GM12878 (cell line): ENCODE measurements at regions not wholly inside any gene's neighbourhood (a gene's known extent, or its start where the extent isn't known, plus 50 kb on each side); places are given as distances from the start of the nearest gene placed in this dataset.
"Not testable (repeated sequence)": the region's sequence is repeated elsewhere in the genome, so short reads cannot be mapped to it uniquely, and the experiment has no call there.

Experiments
- ATAC-seq: fragments of 200-7000 bp; cut with Tn5 transposase; 3 replicates; pipeline ENCODE4 v1.9.1; 2020; ENCODE audit warnings: mild to moderate bottlenecking, moderate library complexity
- BruUV-seq: library from RNA; stranded (reverse); fragments of 400-500 nt; replicated peaks from 2 replicates; lab custom pipeline; 2021; lab: Mats Ljungman, UMichigan
- CTCF ChIA-PET: fragments of 300-600 bp; sonication (Branson Sonifier 250); formaldehyde crosslinking; extraction: SDS; loops from one replicate; lab custom pipeline; 2021; ENCODE audit warnings: inconsistent platforms; lab: Yijun Ruan, JAX
- POLR2A ChIA-PET: fragments of 350-600 bp; formaldehyde crosslinking; extraction: SDS; loops from one replicate; lab custom pipeline; 2021; ENCODE audit warnings: inconsistent platforms; lab: Charles Lee
- RAD21 ChIA-PET: fragments of 300-600 bp; sonication (Branson Sonifier 250); formaldehyde crosslinking; loops from one replicate; lab custom pipeline; 2023; ENCODE audit warnings: antibody characterized with exemption; ENCODE audit not compliant: unreplicated experiment; lab: Charles Lee
- SMC1A ChIA-PET: fragments of 300-600 bp; sonication (Branson Sonifier 250); formaldehyde crosslinking; loops from one replicate; lab custom pipeline; 2023; ENCODE audit not compliant: unreplicated experiment, uncharacterized antibody; lab: Charles Lee
- DNase-seq: peaks from one replicate; pipeline ENCODE4 v3.0.0-alpha.2; 2011; ENCODE audit warnings: low read depth, low spot score
- FAIRE-seq: peaks from 3 replicates; lab custom pipeline; 2011; peaks lifted over from hg19 to GRCh38; lab: Jason Lieb, UNC
- H2AFZ ChIP-seq: 2 replicates; pipeline ENCODE4 v1.6.0; 2011; ENCODE audit warnings: low read depth, low read length, control low read depth; ENCODE audit not compliant: control insufficient read depth
- H3K27ac ChIP-seq: 2 replicates; pipeline ENCODE4 v1.5.1; 2011; ENCODE audit warnings: control low read depth; ENCODE audit not compliant: control insufficient read depth, insufficient read depth
- H3K27me3 ChIP-seq, 2 experiments: replicated peaks in 1 of 2; 2 replicates each; pipeline versions ENCODE4 v1.6.0 to v1.6.1; 2011; ENCODE audit warnings: low read length in 1 of 2; ENCODE audit not compliant: control insufficient read depth in 2 of 2, insufficient read depth in 2 of 2
- H3K36me3 ChIP-seq, 2 experiments: 2 replicates each; pipeline ENCODE4 v1.5.1; 2011; ENCODE audit warnings: low read length in 1 of 2; ENCODE audit not compliant: control insufficient read depth in 2 of 2, insufficient read depth in 2 of 2
- H3K4me1 ChIP-seq: 2 replicates; pipeline ENCODE4 v1.6.1; 2011; ENCODE audit warnings: mild to moderate bottlenecking, low read length, moderate library complexity, mixed read lengths; ENCODE audit not compliant: control insufficient read depth, insufficient read depth
- H3K4me2 ChIP-seq: 2 replicates; pipeline ENCODE4 v1.6.0; 2011; ENCODE audit warnings: control low read depth; ENCODE audit not compliant: control insufficient read depth, insufficient read depth
- H3K4me3 ChIP-seq: fragments of 200-600 bp; sonication (generic); 2 replicates; pipeline ENCODE4 v1.5.1; 2016
- H3K79me2 ChIP-seq: 2 replicates; pipeline ENCODE4 v1.6.0; 2011; ENCODE audit warnings: low read length; ENCODE audit not compliant: control insufficient read depth, insufficient read depth
- H3K9ac ChIP-seq: 2 replicates; pipeline ENCODE4 v1.8.0; 2011; ENCODE audit warnings: low read length, control low read depth, mixed read lengths; ENCODE audit not compliant: control insufficient read depth, insufficient read depth
- H3K9me3 ChIP-seq: replicated peaks from 3 replicates; pipeline ENCODE4 v1.5.1; 2011; ENCODE audit warnings: mild to moderate bottlenecking, low read length; ENCODE audit not compliant: control insufficient read depth, insufficient read depth
- H4K20me1 ChIP-seq: 2 replicates; pipeline ENCODE4 v1.6.0; 2011; ENCODE audit not compliant: control insufficient read depth, insufficient read depth
- BCL11A ChIP-seq: IDR thresholded peaks from 2 replicates; pipeline ENCODE4 v1.6.1; 2011; ENCODE audit warnings: low read depth, low read length
- CBX3 ChIP-seq: fragments of 200-600 bp; sonication (generic); IDR thresholded peaks from 2 replicates; pipeline ENCODE4 v1.6.1; 2016; ENCODE audit warnings: low read depth, borderline replicate concordance
- FOS ChIP-seq: IDR thresholded peaks from 3 replicates; pipeline ENCODE4 v1.6.1; 2011; ENCODE audit warnings: borderline replicate concordance; ENCODE audit not compliant: insufficient read length; ENCODE audit errors: extremely low read depth
- MTA2 ChIP-seq: fragments of 450-650 bp; IDR thresholded peaks from 2 replicates; pipeline ENCODE4 v1.6.1; 2016; ENCODE audit warnings: low read depth, mild to moderate bottlenecking, moderate library complexity
- SUPT20H ChIP-seq: IDR thresholded peaks from 2 replicates; pipeline ENCODE4 v1.6.1; 2011; ENCODE audit warnings: low read depth, mild to moderate bottlenecking, low read length, moderate library complexity, borderline replicate concordance; ENCODE audit not compliant: control insufficient read depth
- TCF3 ChIP-seq: IDR thresholded peaks from 2 replicates; pipeline ENCODE4 v1.6.1; 2012; ENCODE audit warnings: low read depth, mild to moderate bottlenecking, low read length, borderline replicate concordance; ENCODE audit not compliant: insufficient read depth
- ZBTB40 ChIP-seq: fragments of 450-650 bp; IDR thresholded peaks from 2 replicates; pipeline ENCODE4 v1.6.1; 2016; ENCODE audit warnings: mild to moderate bottlenecking, moderate library complexity, borderline replicate concordance
- WGBS: methylation state at CpG from one replicate; pipeline ENCODE4 v1.1.6; 2016; ENCODE audit warnings: low lambda C conversion rate; ENCODE audit not compliant: insufficient replicate concordance, insufficient coverage; ENCODE audit errors: missing lambda C conversion rate; 5-methylcytosine and 5-hydroxymethylcytosine counted together
- in situ Hi-C: fragments of 300-500 bp; cut with MboI; formaldehyde crosslinking; loops from 9 replicates; pipeline ENCODE4 v1.14.3; 2018; ENCODE audit warnings: mixed read lengths
- intact Hi-C: fragments of 100-400 bp; cut with micrococcal nuclease; formaldehyde crosslinking; loops from one replicate; pipeline ENCODE4 v1.14.2; 2022; ENCODE audit not compliant: unreplicated experiment

DNA sequence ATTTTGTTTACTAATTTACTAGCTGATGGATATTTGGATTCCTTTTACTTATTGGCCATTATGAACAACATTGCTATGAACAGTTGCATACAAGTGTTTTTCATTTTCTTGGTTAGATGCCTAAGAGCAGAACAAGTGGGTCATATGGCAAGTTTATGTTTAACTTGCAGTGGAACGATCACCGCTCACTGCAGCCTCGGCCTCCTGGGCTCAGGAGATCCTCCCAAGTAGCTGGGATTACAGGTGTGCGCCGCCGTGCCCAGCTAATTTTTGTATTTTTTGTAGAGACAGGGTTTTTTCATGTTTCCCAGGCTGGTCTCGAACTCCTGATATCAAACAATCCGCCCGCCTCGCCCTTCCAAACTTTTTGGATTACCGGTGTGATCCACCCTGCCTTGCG is 820.5 kb upstream of the TMPRSS15 start (continued):
- no peak for TF ChIP-seq BCL11A
- TF ChIP-seq, all 136 proteins: peak for 0

DNA sequence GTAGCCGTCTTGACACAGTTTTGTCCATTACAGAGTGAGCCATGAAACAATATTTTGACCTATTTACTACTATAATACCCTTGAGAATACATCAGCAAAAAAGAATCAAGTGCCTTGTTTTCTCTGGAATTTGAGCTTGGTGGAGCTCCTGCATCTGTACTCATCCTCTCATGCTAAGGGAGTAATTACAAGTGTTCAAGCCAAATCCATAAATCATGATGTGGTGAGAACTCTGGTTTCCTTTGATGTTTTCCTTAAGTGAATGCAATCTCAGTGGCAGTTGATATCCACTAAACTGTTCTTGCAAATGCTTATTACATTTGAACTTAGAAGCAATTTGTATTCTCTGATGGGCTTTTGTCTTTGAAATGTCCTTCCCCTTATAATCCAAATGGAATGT is 824.6 kb upstream of the TMPRSS15 start:
- Histone ChIP-seq H3K4me1 (no peaks in the 10 kb centered on the region), H3K4me3 (no peak overlapping the region), H3K9ac (no peak overlapping the region), H4K20me1 (no peaks in the 10 kb centered on the region), H3K79me2 (no peaks in the 10 kb centered on the region), H3K4me2 (no peak overlapping the region), H3K27ac (no peak overlapping the region), H2AFZ (no peak overlapping the region), H3K9me3 (no peaks in the 10 kb centered on the region), H3K36me3 (no peaks in the 10 kb centered on the region), H3K27me3 (no peaks in the 10 kb centered on the region)
- 0% methylated on average over 1 of the region's 1 CpG for WGBS
- ChIA-PET CTCF (no interaction called here), POLR2A (no interaction called here), RAD21 (interaction anchor here (0.6 kb wide), 1 partner anchor 14 kb away, joined by 3 read pairs; no protein-coding TSS in a partner anchor), SMC1A (no interaction called here)
- no peak for TF ChIP-seq ZBTB40
- no peak for TF ChIP-seq CBX3
- no peak for TF ChIP-seq TCF3
- no peak for TF ChIP-seq MTA2
- TF ChIP-seq SUPT20H = no peak
- TF ChIP-seq FOS = no peak
- FAIRE-seq (no peak), DNase-seq (no peak), ATAC-seq (no peak)
- intact Hi-C loops (no loop called here), in situ Hi-C loops (no loop called here)
- BruUV-seq = no TSS peak

- H3K4me3 ChIP-seq, H4K20me1 ChIP-seq, H3K4me2 ChIP-seq, in situ Hi-C loops, H3K9me3 ChIP-seq, POLR2A ChIA-PET, ATAC-seq, BruUV-seq, H3K27ac ChIP-seq, H3K36me3 ChIP-seq, H3K4me1 ChIP-seq, FAIRE-seq, CTCF ChIA-PET, RAD21 ChIA-PET, H3K79me2 ChIP-seq, H3K9ac ChIP-seq, DNase-seq, H2AFZ ChIP-seq, intact Hi-C loops, H3K27me3 ChIP-seq: not testable (repeated sequence)
- WGBS = 15% methylated on average over 12 of the region's 12 CpGs
- SMC1A ChIA-PET = interaction anchor here (1.1 kb wide), 1 partner anchor 152 kb away, joined by 3 read pairs; no protein-coding TSS in a partner anchor
Measured at GRCh38 chr21:19233841-19234240, 830.3 kb upstream of the TMPRSS15 start.
